GM19351 (cell line): ENCODE measurements at regions not wholly inside any gene's neighbourhood (a gene's known extent, or its start where the extent isn't known, plus 50 kb on each side); places are given as distances from the start of the nearest gene placed in this dataset.

Experiments
- ATAC-seq: cut with Tn5 transposase; IDR thresholded peaks from one replicate; pipeline ENCODE4 v1.9.1; 2021; ENCODE audit warnings: mild to moderate bottlenecking, moderate library complexity; ENCODE audit not compliant: unreplicated experiment

- ATAC-seq, result no peak
Measured at GRCh38 chr20:6501061-6501460, 266.4 kb upstream of the BMP2 start.

DNA sequence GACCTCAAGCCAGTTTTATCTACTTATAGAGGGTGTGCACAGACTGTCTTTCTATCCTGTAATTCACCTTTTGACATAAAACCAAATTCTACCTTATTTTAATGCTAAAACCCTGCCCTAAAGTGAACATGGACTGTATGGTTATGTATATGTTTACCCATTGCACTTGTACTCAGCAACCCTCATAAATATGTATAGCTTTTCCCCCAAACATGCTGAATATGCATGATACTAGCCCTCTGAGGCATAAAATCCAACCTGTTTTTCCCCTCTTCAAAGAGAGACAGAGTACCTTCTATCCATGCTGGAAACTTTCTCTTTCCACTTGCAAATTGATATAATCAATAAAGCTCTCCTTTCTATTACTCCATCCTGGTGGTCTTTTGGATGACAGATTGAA, 267.9 kb upstream of the BMP2 start:
- no peak for ATAC-seq

DNA sequence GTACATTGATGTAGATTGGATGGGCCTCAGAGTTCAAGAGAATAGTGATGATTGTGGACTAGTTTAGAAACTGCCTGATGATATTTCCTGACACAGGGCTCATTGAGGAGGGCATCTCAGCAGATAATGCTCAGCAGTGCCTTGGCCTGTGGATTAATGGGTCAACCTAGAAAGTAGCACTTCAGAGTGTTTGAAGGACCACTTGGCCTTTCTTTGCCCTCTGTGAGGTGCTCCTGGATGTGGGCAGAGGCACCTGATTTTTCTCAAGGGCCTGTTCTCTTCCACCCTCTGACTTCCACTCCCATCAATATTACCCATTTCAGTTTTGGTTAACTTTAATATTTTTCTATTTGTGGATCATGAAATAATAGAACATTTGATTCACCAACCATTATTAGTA, 270.6 kb upstream of the BMP2 start:
- no peak for ATAC-seq

- no peak for ATAC-seq
Measured at GRCh38 chr20:6495907-6496306, 271.6 kb upstream of the BMP2 start.

DNA sequence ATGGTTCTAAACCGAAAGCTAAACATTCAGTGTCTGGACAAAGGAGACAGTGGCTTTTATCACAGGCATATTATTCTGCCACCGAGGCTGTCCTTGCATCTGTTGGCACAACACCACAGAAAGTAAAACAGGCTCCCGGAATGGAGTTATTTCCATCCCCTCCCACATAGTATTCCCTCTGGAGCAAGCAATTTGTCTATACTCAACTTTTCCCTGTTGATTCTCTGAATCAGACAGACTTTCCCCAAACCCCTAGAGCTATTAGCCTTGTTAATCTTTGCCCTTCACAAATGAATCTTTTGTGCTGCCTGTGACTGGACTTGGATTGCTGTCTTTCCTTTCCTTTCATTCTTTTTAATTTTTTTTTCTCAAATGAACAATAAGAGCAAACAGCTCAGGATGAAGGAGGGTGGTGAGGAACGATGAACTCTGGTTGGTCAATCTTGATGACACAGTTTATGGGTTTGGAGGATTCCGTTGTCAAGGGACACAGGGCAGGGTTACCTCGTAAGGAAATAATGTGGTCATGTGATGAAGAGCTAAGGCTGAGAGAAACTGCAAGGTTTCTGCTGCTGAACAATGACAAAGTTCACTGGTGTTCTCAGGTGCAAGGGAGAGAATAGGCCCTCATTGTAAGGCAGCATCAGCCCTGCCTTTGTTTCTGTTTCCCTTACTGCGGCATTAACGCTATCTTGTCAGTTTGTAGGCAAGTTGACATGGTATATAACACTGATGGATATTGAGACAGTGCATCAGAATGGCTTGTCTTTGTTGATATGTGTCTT, 275.0 kb upstream of the BMP2 start:
- ATAC-seq, result no peak

DNA sequence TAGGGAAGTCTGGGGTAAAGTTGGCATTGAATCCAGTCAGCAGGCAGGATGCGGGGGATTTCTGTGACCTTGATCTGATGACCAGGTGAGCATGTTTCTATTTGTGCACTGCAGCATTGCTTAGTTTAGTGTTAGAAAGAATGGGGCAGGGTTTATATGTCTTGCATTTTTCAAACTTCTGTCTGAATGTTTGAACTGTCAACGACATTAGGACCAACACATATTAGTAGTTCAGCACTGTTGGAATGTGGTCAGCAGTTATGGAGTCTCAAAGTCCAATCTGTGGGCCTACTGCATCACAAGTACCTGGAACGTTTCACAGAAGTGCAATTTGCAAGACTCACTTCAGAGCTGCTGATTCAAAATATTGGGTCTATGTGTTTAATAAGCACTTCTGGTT, 276.6 kb upstream of the BMP2 start:
- no peak for ATAC-seq

DNA sequence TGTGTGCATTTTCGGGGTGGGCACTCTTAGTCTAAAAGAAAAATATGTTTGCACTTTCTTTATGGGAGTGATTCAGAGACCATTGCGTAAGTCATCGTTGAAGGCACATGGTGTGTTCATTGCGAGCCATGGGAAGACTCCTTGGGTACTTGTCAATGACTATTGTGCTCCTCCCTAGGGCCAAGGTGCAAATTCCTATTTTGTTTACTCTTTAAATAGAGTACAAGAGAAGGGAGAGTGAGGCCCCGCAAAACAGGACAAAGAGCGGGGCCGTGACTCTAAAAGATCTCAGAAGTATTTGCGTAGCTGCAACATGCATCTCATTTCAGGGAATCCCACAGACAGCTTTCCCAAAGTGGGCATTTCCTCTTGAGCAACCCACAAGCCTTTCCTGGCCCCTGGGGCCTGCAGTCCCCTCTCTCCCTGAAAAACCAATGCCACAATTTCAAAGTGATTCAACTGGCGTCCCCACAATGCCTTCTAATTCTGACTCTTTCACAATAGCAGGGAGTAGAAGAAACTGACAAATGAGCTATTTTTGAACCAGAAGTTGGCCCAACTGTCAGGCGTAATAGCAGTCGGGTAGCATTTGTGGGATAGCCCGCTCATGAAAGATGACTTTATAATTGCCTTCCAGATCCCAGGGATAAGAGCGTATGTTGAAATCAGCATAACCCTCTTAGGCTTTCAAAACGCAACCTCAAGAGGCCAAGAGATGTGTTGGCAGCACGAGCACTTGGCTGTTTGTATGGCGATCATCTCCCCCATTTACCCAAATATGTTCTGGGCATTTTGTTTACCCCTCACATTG, 277.9 kb upstream of the BMP2 start:
- no peak for ATAC-seq

GRCh38 chr20:6485351-6485750, 282.1 kb upstream of the BMP2 start:
- no peak for ATAC-seq

DNA sequence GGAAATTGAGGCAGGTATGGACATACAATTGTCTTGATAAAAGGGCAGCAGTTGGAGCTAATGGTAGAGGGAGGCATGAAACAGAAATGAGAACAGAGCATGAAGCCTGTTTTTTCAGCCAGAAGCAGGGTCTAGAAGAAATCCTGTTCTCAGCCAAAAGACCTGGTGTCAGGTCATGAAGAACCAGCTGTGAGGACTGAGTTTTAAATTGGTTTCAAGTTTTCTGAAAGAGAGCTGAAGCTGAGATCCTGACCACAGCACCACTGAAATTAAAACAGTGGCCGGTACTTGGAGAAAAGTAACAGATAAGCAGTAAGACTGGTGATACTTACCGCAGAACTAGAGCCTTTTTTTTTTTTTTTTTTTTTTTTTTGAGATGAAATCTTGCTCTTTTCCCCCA, 283.8 kb upstream of the BMP2 start:
- no peak for ATAC-seq

- no peak for ATAC-seq
Measured at GRCh38 chr20:6482486-6482885, 285.0 kb upstream of the BMP2 start.

DNA sequence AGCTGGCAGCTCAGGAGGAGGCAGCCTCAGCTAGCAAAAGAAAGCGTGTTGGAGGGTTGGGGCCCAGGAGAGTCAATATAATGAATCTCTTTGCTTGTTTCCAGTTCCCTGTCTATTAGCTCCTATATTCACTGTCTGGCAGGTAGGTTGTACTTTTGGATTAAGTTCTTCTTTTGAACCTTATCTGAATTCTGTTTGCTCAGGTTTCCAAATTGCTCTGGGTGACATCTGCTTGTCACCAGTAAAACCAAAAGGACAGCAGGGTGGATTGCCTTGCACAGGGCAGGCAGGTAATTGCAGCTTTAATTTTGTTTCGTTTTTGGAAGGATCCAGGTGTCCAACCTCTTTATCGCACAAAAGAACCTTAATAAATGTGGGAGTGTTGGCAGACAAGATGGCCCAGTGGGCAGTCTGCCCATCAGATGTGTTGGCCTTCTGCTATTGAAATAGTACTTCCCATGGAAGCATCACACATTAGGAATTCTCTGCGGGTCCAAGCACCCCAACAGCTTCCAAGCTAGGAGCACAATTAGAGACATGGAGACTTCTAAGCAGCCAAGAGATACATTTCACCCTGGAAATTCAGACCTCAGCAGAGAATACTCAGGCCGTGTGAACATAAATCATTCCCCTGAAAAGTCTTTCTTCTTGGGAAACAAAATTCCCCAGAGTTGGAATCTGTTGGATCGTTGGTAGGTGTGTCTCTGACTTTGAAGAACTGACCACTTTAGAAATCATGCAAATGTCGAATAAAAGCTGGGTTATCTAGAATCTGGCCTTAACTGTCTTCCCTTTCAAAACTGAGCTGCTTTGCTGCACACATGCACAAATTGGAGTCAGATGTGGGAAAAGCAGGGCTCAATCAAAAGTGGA, 286.9 kb upstream of the BMP2 start:
- no peak for ATAC-seq

- ATAC-seq, result no peak
Measured at GRCh38 chr20:6473197-6473596, 294.3 kb upstream of the BMP2 start.

GRCh38 chr20:6471871-6472270, 295.6 kb upstream of the BMP2 start:
- ATAC-seq, result no peak

DNA sequence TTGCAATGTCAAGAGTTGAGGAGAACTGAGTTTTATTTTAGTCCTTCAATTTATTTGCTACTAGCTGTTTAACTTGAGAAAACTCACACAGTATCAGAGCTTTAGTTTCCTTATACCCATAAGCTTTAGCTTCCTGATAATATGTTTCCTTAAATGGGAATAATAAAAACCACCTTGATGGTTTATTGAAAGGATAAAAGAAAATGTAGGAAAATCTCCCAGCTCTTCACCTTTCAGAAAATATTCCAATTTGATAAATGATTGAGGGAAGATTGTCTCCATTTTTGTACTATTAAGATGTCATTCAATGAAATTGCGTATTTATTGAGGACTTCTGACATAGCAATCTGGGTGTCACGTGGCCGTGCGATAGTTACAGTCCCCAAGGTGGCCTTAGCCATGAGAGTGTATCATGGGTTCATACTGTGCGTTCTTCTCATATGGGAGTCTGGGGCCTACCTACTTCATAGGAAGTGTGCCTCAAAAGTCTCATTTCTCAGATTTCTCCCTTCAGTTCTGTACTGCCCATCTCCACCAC, 296.3 kb upstream of the BMP2 start:
- no peak for ATAC-seq

DNA sequence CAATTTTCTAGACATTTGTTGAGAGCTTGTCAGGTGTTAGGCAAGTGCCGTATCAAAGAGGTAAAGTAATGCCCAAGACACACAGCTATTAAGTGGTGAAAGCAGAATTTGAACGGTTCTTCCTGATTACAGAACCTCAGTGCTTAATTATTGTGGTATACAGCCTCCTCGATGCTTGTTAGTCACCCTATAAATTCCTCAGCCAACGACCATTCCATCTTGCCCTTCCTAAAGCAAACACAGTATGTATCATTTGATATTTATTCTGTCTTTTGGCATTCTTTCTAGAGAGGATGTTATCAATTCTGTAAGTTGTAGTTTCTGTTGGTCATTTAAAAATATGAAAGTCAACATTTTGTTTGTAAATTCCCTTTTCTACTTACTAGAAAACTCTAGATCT, 297.8 kb upstream of the BMP2 start:
- ATAC-seq, result no peak

DNA sequence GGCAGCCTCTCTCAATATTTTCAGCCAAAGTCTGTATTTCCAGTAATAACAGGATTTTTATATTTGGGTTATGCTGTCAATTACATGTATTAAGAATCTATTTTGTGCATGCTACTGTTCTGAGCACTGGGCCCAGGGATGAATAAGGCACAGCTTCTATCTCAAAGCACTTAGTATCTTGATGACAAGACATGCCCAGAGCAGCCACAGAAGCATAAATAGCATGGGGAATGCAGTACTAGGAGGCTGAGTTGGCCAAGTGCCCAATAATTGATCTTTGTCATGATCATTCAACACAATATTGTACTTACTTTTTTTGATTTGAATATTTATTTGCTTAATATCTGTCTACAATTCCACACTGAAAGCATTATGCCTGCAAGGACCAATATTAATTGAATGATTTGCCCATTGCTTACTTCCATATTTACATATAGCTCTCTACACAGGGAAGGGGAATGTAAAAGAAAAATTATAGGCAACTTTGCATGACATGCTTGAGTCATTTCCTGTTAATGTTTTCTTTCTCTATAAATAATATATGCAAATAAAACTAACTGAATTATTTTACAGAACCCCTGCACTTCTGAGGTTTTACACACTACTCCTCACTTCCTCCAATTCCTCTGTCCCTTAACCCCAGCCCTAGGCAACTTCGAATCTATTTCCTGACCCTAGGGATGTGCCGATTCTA, 298.9 kb upstream of the BMP2 start:
- no peak for ATAC-seq

DNA sequence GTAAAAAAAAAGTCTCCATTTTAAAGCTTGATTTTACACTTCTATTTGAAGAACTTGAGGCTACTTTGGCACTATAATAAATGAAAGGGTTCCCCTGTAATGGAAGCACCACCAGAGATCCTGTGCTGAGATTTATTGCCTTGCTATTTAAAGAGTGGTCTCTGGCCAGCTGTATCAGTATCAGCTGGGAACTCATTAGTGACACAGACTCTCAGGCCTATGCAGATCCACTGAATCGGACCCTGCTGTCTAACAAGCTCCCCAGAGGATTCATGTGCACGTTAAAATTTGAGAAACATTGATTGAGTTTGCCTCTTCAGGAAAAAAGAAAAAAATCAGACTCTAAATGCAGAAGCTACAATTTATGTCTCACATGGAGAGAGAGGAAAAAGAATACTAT, 299.9 kb upstream of the BMP2 start:
- no peak for ATAC-seq

GRCh38 chr20:6466075-6466810, 301.2 kb upstream of the BMP2 start:
- ATAC-seq, result no peak

DNA sequence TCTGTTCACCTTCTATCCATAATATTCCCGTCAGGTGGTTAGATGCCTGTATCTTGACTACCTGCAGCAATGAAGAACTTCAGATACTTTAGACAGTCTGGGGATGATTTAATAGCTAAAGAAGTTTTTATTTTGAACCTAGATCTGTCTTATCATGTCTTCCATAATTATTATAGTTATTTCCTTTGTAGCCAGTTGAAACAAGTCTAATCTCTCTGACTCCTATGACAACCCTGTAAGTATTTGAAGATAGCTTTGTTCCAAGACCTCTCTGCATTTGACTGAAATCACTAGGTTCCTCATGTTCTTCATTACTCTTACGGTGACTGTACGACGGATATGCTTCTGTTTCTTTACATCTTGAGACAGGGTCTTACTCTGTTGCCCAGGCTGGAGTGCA, 316.6 kb upstream of the BMP2 start:
- no peak for ATAC-seq

- no peak for ATAC-seq
Measured at GRCh38 chr20:6440443-6440799, 317.6 kb upstream of the FERMT1 start.
